ENCODE measurements at regions not wholly inside any gene's neighbourhood (a gene's known extent, or its start where the extent isn't known, plus 50 kb on each side); places are given as distances from the start of the nearest gene placed in this dataset.

DNA sequence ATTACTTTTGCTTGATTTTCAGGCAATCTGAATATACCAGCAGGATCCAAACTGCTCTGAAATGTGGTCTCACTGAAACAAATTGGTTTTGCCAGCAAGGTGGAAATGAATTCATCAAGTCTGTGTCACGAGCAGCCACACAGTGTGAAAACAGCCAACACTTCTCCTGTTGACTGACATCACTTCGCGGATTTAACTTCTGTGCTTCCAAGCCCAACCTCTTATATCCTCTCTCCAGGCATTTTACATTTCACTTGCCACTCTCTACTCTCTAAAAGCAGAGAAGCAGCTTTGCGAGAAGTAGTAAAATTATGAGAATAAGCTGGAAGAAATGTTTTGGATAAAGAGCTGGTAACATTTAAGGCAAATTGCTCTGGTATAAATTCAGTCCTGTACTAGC lies 106.1 kb upstream of the FRG1 start:
- TF ChIP-seq POLR2A (IDR thresholded peaks at IDR 0.05; ENCODE audit: low read depth, low read length) (no peak), POLR2AphosphoS5 (IDR thresholded peaks at IDR 0.05; ENCODE audit: low read depth, low read length) (no peak)

Data from GM12892 (cell line).